ENCODE measurements at regions not wholly inside any gene's neighbourhood (a gene's known extent, or its start where the extent isn't known, plus 50 kb on each side); places are given as distances from the start of the nearest gene placed in this dataset.

GRCh38 chr6:109315341-109316110, 66.7 kb downstream of the CD164 start:
- intact Hi-C loops (cut with DNase I; ENCODE audit: low total_unique reads): no loop called here
- WGBS, 5 donors: 83 to 92% (median 86%) methylated on average over 6 of the region's 6 CpGs
- Histone ChIP-seq H3K36me3 (no peaks in the 10 kb centered on the region), H3K27ac (no peak overlapping the region), H3K4me1 (peaks cover 0 to 14% (median 9%) of the 10 kb centered on the region in 4 donors), H3K4me3 (no peak overlapping the region), H3K27me3 (no peaks in the 10 kb centered on the region), H3K9me3 (no peaks in the 10 kb centered on the region)
- peak in 1 of 2 donors; percentile 17 for DNase-seq
- TF ChIP-seq CTCF (IDR thresholded peaks at IDR 0.05) (no peak), POLR2AphosphoS5 (IDR thresholded peaks at IDR 0.05) (no peak), EP300 (IDR thresholded peaks at IDR 0.05) (no peak), POLR2A (IDR thresholded peaks at IDR 0.05) (no peak)

GRCh38 chr6:109314313-109314712, 68.0 kb downstream of the CD164 start:
- Histone ChIP-seq H3K27ac (no peak overlapping the region), H3K36me3 (no peaks in the 10 kb centered on the region), H3K9me3 (no peaks in the 10 kb centered on the region), H3K4me1 (peaks cover 0 to 14% (median 9%) of the 10 kb centered on the region in 4 donors), H3K27me3 (no peaks in the 10 kb centered on the region), H3K4me3 (no peak overlapping the region)
- intact Hi-C loops (cut with DNase I; ENCODE audit: low total_unique reads): no loop called here
- 82 to 100% (median 88%) methylated on average over 5 to 12 of the region's 12 CpGs for WGBS, 5 donors
- no peak for TF ChIP-seq POLR2AphosphoS5 (IDR thresholded peaks at IDR 0.05)
- no peak for TF ChIP-seq POLR2A (IDR thresholded peaks at IDR 0.05)
- no peak for TF ChIP-seq EP300 (IDR thresholded peaks at IDR 0.05)
- no peak for TF ChIP-seq CTCF (IDR thresholded peaks at IDR 0.05)
- no peak for DNase-seq

- intact Hi-C loops (cut with DNase I; ENCODE audit: low total_unique reads): no loop called here
- TF ChIP-seq POLR2A (IDR thresholded peaks at IDR 0.05) (no peak), POLR2AphosphoS5 (IDR thresholded peaks at IDR 0.05) (no peak), EP300 (IDR thresholded peaks at IDR 0.05) (no peak), CTCF (IDR thresholded peaks at IDR 0.05) (no peak)
- DNase-seq: no peak
- Histone ChIP-seq H3K36me3 (no peaks in the 10 kb centered on the region), H3K4me1 (peaks cover 0 to 7% (median 0%) of the 10 kb centered on the region in 4 donors), H3K27me3 (no peaks in the 10 kb centered on the region), H3K4me3 (no peak overlapping the region), H3K9me3 (no peaks in the 10 kb centered on the region), H3K27ac (no peak overlapping the region)
- WGBS, 5 donors: 90 to 95% (median 93%) methylated on average over 5 of the region's 5 CpGs
These were observed 69.1 kb downstream of the CD164 start for GRCh38 chr6:109313139-109313538.

- intact Hi-C loops (cut with DNase I; ENCODE audit: low total_unique reads): no loop called here
- 89 to 95% (median 94%) methylated on average over 2 of the region's 2 CpGs for WGBS, 5 donors
- no peak for TF ChIP-seq POLR2AphosphoS5 (IDR thresholded peaks at IDR 0.05)
- TF ChIP-seq EP300 (IDR thresholded peaks at IDR 0.05): no peak
- no peak for TF ChIP-seq POLR2A (IDR thresholded peaks at IDR 0.05)
These were observed 70.8 kb downstream of the CD164 start for GRCh38 chr6:109311471-109311870.

GRCh38 chr6:109309917-109310316, 72.3 kb downstream of the CD164 start:
- 83 to 96% (median 94%) methylated on average over 5 of the region's 5 CpGs for WGBS, 5 donors

More at GRCh38 chr6:109311471-109311870, 70.8 kb downstream of the CD164 start:
- Histone ChIP-seq H3K9me3 (no peaks in the 10 kb centered on the region), H3K36me3 (no peaks in the 10 kb centered on the region), H3K4me3 (no peak overlapping the region), H3K27ac (no peak overlapping the region), H3K4me1 (peaks cover 0 to 8% (median 0%) of the 10 kb centered on the region in 4 donors), H3K27me3 (no peaks in the 10 kb centered on the region)
- DNase-seq: no peak

More at GRCh38 chr6:109309917-109310316, 72.3 kb downstream of the CD164 start:
- intact Hi-C loops (cut with DNase I; ENCODE audit: low total_unique reads): no loop called here
- Histone ChIP-seq H3K27me3 (no peaks in the 10 kb centered on the region), H3K9me3 (no peaks in the 10 kb centered on the region), H3K27ac (no peak overlapping the region), H3K4me1 (peaks cover 0 to 8% (median 0%) of the 10 kb centered on the region in 4 donors), H3K4me3 (no peak overlapping the region), H3K36me3 (no peaks in the 10 kb centered on the region)
- no peak for TF ChIP-seq POLR2AphosphoS5 (IDR thresholded peaks at IDR 0.05)
- no peak for TF ChIP-seq CTCF (IDR thresholded peaks at IDR 0.05)
- no peak for TF ChIP-seq EP300 (IDR thresholded peaks at IDR 0.05)
- TF ChIP-seq POLR2A (IDR thresholded peaks at IDR 0.05): no peak
- no peak for DNase-seq
